ENCODE measurements at regions not wholly inside any gene's neighbourhood (a gene's known extent, or its start where the extent isn't known, plus 50 kb on each side); places are given as distances from the start of the nearest gene placed in this dataset.
"Not testable (repeated sequence)": the region's sequence is repeated elsewhere in the genome, so short reads cannot be mapped to it uniquely, and the experiment has no call there.

GRCh38 chr2:55124682-55125081 lies 74.4 kb upstream of the RTN4 start:
- DNase-seq: not testable (repeated sequence)

GRCh38 chr2:55123851-55124269 lies 73.6 kb upstream of the RTN4 start:
- no peak for DNase-seq

- no peak for DNase-seq
These were observed 70.5 kb upstream of the RTN4 start for GRCh38 chr2:55120634-55121359.

- DNase-seq: no peak
These were observed 69.6 kb upstream of the RTN4 start for GRCh38 chr2:55119711-55120487.

GRCh38 chr2:55118643-55119083 lies 68.4 kb upstream of the RTN4 start:
- DNase-seq: peak; percentile 43

- DNase-seq: peak; percentile 25
These were observed 66.7 kb upstream of the RTN4 start for GRCh38 chr2:55116966-55117365.

GRCh38 chr2:55116598-55116964 lies 66.3 kb upstream of the RTN4 start:
- DNase-seq: no peak

- DNase-seq: peak; percentile 65
These were observed 65.7 kb upstream of the RTN4 start for GRCh38 chr2:55115761-55116597.

GRCh38 chr2:55114597-55114996 lies 64.3 kb upstream of the RTN4 start:
- DNase-seq: peak; percentile 20

GRCh38 chr2:55114082-55114481 lies 63.8 kb upstream of the RTN4 start:
- DNase-seq: peak; percentile 44

GRCh38 chr2:55112229-55113031 lies 62.2 kb upstream of the RTN4 start:
- DNase-seq: peak; percentile 58

- peak; percentile 98 for DNase-seq
These were observed 61.4 kb upstream of the RTN4 start for GRCh38 chr2:55111570-55112228.

GRCh38 chr2:55111230-55111569 lies 60.9 kb upstream of the RTN4 start:
- DNase-seq: no peak

- DNase-seq: peak; percentile 51
These were observed 59.1 kb upstream of the RTN4 start for GRCh38 chr2:55109219-55109891.

- peak; percentile 32 for DNase-seq
These were observed 58.4 kb upstream of the RTN4 start for GRCh38 chr2:55108456-55109160.

GRCh38 chr2:55107436-55107835 lies 57.2 kb upstream of the RTN4 start:
- peak; percentile 62 for DNase-seq

- peak; percentile 3 for DNase-seq
These were observed 55.9 kb upstream of the RTN4 start for GRCh38 chr2:55106148-55106547.

- no peak for DNase-seq
These were observed 55.2 kb upstream of the RTN4 start for GRCh38 chr2:55105456-55105855.

GRCh38 chr2:55103046-55103445 lies 52.8 kb upstream of the RTN4 start:
- DNase-seq: no peak

- DNase-seq: peak; percentile 0
These were observed 52.0 kb upstream of the RTN4 start for GRCh38 chr2:55102056-55102812.
